Sigmoid colon (tissue), 6 donors: ENCODE measurements at regions not wholly inside any gene's neighbourhood (a gene's known extent, or its start where the extent isn't known, plus 50 kb on each side); places are given as distances from the start of the nearest gene placed in this dataset.
"Not testable (repeated sequence)": the region's sequence is repeated elsewhere in the genome, so short reads cannot be mapped to it uniquely, and the experiment has no call there.

ENCODE experiments used
- DNase-seq: peaks from one replicate; pipeline ENCODE4 v3.0.0-alpha.2; 2019
- H3K27ac ChIP-seq, 4 donors: fragments of 200-600 bp; sonication (generic); one replicate each; pipeline ENCODE4 v1.5.1; 2016 to 2019; ENCODE audit warnings: mild to moderate bottlenecking in 1 of 4
- H3K27me3 ChIP-seq, 3 donors: fragments of 200-600 bp; sonication (generic); one replicate each; pipeline ENCODE4 v1.5.1; 2019; ENCODE audit warnings: mild to moderate bottlenecking in 1 of 3
- H3K36me3 ChIP-seq, 4 donors: fragments of 200-600 bp; sonication (generic); one replicate each; pipeline ENCODE4 v1.5.1; 2016 to 2019
- H3K4me1 ChIP-seq, 4 donors: fragments of 200-600 bp; sonication (generic); one replicate each; pipeline ENCODE4 v1.5.1; 2017 to 2019
- H3K4me3 ChIP-seq, 4 donors: fragments of 200-600 bp; sonication (generic); one replicate each; pipeline ENCODE4 v1.5.1; 2017 to 2019; ENCODE audit warnings: mild to moderate bottlenecking in 2 of 4, moderate library complexity in 1 of 4
- H3K9me3 ChIP-seq, 4 donors: fragments of 200-600 bp in 3 of 4; sonication (generic) in 3 of 4; one replicate each; pipeline versions ENCODE4 v1.5.1 to v1.6.1; 2013 to 2019
- EP300 ChIP-seq, 4 donors: sonication (generic); formaldehyde crosslinking; IDR thresholded peaks; one replicate each; pipeline ENCODE4 v1.6.1; 2017; ENCODE audit warnings: antibody characterized with exemption in 4 of 4
- POLR2A ChIP-seq, 2 donors: fragments of 450-650 bp; IDR thresholded peaks; one replicate each; pipeline ENCODE4 v1.6.1; 2016; ENCODE audit warnings: antibody characterized with exemption in 2 of 2, mild to moderate bottlenecking in 2 of 2, moderate library complexity in 2 of 2
- POLR2AphosphoS5 ChIP-seq, 4 donors: sonication (generic); formaldehyde crosslinking; IDR thresholded peaks; one replicate each; pipeline ENCODE4 v1.6.1; 2017; ENCODE audit warnings: antibody characterized with exemption in 4 of 4
- WGBS, 2 donors: extraction: QIAGEN DNeasy Blood & Tissue Kit; methylation state at CpG; one replicate each; pipeline ENCODE4 v1.1.7; 2013; 5-methylcytosine and 5-hydroxymethylcytosine counted together
- intact Hi-C: fragments of 100-400 bp; cut with DNase I; formaldehyde crosslinking; loops from one replicate; pipeline ENCODE4 v1.15.1; 2023
- TF ChIP-seq, protein P1 (sequence below), 4 experiments: fragments of 450-650 bp in 3 of 4; fragments of 200-600 bp in 1 of 4; IDR thresholded peaks; one replicate each; pipeline ENCODE4 v1.5.1; 2016 to 2019; ENCODE audit warnings: antibody characterized with exemption in 4 of 4, mild to moderate bottlenecking in 3 of 4, moderate library complexity in 2 of 4
- donor health status: healthy with polysubstance abuse.
- donor health status: healthy.

DNA sequence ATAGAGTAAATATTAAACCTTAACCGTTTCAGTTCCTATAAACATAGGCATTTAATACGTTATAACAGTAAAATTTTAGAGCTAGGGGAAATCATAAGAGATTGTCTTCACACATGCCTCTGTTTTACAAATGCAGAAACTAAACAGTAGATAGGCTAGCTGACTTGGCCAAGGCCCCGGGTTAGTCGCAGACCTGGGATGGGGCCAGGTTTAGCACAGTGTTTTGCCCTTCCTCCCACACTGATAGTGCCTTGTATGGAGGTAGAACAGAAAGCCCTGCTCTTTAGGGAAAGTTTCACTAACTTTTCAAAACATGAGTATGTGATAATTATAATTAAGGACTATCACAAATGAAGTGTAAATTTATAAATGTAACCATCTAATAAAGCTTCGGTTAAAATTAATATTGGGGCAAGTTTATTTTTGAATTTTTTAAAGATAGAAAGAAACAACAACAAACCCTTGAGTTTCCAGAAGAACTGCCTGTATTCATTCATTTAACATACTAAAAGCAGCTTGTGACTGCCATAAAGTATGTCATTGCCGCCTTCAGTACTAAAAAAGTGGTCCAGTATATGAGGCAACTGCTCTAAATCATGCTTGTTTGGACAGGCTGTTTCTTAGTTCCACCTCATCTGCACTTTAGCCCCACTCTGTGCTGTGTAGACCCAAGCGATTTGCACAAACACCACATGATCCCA is 62.5 kb upstream of the LOC128125822 start:
- Histone ChIP-seq H3K36me3 (no peaks in the 10 kb centered on the region), H3K4me3 (peak overlapping the region in 1 of 4 donors; percentile 17), H3K27me3 (no peaks in the 10 kb centered on the region), H3K27ac (peak overlapping the region; percentile 62 to 83 (median 76)), H3K4me1 (peaks cover 0 to 15% (median 4%) of the 10 kb centered on the region in 4 donors), H3K9me3 (no peaks in the 10 kb centered on the region)
- 11 to 49% methylated on average over 7 of the region's 7 CpGs for WGBS, 2 donors
- intact Hi-C loops, result loop anchor here (2.0 to 5.0 kb wide), 2 partner anchors 63 to 127 kb away; partner anchors contain the start of genes LOC128125822, PHF3 and PTP4A1
- peak; percentile 77 to 85 (median 79) for TF ChIP-seq POLR2AphosphoS5 (IDR thresholded peaks at IDR 0.05)
- TF ChIP-seq, protein P1, sequence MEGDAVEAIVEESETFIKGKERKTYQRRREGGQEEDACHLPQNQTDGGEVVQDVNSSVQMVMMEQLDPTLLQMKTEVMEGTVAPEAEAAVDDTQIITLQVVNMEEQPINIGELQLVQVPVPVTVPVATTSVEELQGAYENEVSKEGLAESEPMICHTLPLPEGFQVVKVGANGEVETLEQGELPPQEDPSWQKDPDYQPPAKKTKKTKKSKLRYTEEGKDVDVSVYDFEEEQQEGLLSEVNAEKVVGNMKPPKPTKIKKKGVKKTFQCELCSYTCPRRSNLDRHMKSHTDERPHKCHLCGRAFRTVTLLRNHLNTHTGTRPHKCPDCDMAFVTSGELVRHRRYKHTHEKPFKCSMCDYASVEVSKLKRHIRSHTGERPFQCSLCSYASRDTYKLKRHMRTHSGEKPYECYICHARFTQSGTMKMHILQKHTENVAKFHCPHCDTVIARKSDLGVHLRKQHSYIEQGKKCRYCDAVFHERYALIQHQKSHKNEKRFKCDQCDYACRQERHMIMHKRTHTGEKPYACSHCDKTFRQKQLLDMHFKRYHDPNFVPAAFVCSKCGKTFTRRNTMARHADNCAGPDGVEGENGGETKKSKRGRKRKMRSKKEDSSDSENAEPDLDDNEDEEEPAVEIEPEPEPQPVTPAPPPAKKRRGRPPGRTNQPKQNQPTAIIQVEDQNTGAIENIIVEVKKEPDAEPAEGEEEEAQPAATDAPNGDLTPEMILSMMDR (IDR thresholded peaks at IDR 0.05), result no peak
- TF ChIP-seq POLR2A (IDR thresholded peaks at IDR 0.05), result no peak
- TF ChIP-seq EP300 (IDR thresholded peaks at IDR 0.05), result peak; percentile 22 to 82 (median 64)
- DNase-seq, result peak; percentile 92

DNA sequence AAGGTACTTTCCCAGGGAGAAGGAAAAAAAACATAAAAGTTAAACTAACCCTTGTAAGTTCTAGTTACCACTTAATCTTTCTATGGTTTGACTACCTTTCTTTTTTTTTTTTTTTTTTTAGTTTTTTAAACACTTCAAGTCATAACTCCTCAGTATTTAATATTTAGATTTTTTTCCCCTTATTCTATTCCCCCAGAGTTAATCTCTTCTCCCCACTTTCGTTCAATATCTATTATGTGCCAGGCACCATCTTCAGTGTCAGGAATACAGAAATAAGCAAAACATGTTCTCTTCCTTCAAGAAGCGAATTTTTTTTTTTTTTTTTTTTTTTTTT is 62.0 kb upstream of the LOC128125822 start:
- TF ChIP-seq EP300 (IDR thresholded peaks at IDR 0.05) (no peak), POLR2AphosphoS5 (IDR thresholded peaks at IDR 0.05) (no peak), POLR2A (IDR thresholded peaks at IDR 0.05) (no peak)
- TF ChIP-seq, protein P1 (IDR thresholded peaks at IDR 0.05), result no peak
- Histone ChIP-seq H3K9me3 (no peaks in the 10 kb centered on the region), H3K36me3 (no peaks in the 10 kb centered on the region), H3K4me3 (peak overlapping the region in 1 of 4 donors; percentile 17), H3K27me3 (no peaks in the 10 kb centered on the region), H3K27ac (peak overlapping the region; percentile 62 to 83 (median 76)), H3K4me1 (peaks cover 0 to 15% (median 4%) of the 10 kb centered on the region in 4 donors)
- intact Hi-C loops, result loop anchor here (2.0 to 5.0 kb wide), 2 partner anchors 62 to 127 kb away; partner anchors contain the start of genes LOC128125822, PHF3 and PTP4A1
- 37 to 63% methylated on average over 2 of the region's 2 CpGs for WGBS, 2 donors
- no peak for DNase-seq

DNA sequence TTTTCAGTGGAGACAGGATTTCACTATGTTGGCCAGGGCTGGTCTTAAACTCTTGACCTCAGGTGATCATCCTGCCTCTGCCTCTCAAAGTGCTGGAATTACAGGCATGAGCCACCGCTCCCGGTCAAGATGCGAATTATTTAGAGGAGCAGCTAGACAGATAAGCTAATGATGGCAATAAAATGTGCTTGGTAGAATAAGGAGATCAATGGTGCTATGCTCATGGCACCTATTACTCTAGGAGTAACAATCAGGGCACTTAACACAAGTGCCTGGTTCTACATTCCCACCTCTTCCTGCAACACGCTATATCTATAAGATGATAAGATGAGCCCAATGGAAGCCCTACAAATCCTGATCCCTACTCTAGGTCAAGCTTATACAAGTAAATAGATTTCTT is 61.4 kb upstream of the LOC128125822 start:
- 58 to 74% methylated on average over 4 of the region's 4 CpGs for WGBS, 2 donors

DNA sequence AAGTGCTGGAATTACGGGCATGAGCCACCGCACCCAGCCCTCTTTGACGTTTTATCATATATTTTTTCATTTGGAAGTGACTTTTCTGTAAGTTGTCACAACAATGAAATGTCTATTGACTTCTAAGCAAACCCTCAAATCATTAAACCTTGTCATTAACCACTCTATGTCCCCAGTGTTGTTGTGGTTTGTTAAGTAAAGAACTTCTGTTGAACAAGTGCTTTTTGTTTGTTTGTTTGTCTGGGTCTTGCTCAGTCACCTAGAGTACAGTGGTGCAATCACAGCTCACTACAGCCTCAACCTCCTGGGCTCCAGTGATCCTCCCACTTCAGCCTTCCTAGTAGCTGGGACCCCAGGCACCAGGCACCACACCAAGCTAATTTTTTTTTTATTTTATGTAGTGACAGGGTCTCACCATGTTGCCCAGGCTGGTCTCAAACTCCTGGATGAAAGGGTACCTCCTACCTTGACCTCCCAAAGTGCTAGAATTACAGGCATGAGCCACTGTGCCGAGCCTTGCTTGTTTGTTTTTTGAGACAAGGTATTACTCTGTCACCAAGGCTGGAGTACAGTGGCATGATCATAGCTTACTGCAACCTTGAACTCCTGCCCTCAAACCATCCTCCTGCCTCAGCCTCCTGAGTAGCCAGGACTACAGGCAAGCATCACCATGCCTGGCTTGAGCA is 57.6 kb upstream of the LOC128125822 start:
- TF ChIP-seq EP300 (IDR thresholded peaks at IDR 0.05) (no peak), POLR2AphosphoS5 (IDR thresholded peaks at IDR 0.05) (no peak), POLR2A (IDR thresholded peaks at IDR 0.05) (no peak)
- TF ChIP-seq, protein P1 (IDR thresholded peaks at IDR 0.05), result no peak
- intact Hi-C loops, result loop anchor here (5.0 kb wide), 1 partner anchor 123 kb away; the partner anchor contains the start of gene PHF3
- peaks cover 0 to 10% (median 4%) of the 10 kb centered on the region in 4 donors for H3K4me1 ChIP-seq
- H3K36me3 ChIP-seq, result no peaks in the 10 kb centered on the region
- H3K9me3 ChIP-seq, result no peaks in the 10 kb centered on the region
- H3K27me3 ChIP-seq, result no peaks in the 10 kb centered on the region
- no peak overlapping the region for H3K4me3 ChIP-seq
- 75 to 91% methylated on average over 4 of the region's 4 CpGs for WGBS, 2 donors
- no peak overlapping the region for H3K27ac ChIP-seq
- no peak for DNase-seq

More for the DNA sequence above, 61.4 kb upstream of the LOC128125822 start:
- intact Hi-C loops, result loop anchor here (2.0 to 5.0 kb wide), 2 partner anchors 62 to 126 kb away; partner anchors contain the start of genes LOC128125822, PHF3 and PTP4A1
- Histone ChIP-seq H3K4me3 (no peak overlapping the region), H3K27ac (peak overlapping the region in 3 of 4 donors; percentile 69 to 83 (median 82)), H3K9me3 (no peaks in the 10 kb centered on the region), H3K27me3 (no peaks in the 10 kb centered on the region), H3K4me1 (peaks cover 0 to 15% (median 4%) of the 10 kb centered on the region in 4 donors), H3K36me3 (no peaks in the 10 kb centered on the region)
- no peak for TF ChIP-seq POLR2A (IDR thresholded peaks at IDR 0.05)
- TF ChIP-seq EP300 (IDR thresholded peaks at IDR 0.05), result no peak
- TF ChIP-seq, protein P1 (IDR thresholded peaks at IDR 0.05), result no peak
- no peak for TF ChIP-seq POLR2AphosphoS5 (IDR thresholded peaks at IDR 0.05)
- no peak for DNase-seq

DNA sequence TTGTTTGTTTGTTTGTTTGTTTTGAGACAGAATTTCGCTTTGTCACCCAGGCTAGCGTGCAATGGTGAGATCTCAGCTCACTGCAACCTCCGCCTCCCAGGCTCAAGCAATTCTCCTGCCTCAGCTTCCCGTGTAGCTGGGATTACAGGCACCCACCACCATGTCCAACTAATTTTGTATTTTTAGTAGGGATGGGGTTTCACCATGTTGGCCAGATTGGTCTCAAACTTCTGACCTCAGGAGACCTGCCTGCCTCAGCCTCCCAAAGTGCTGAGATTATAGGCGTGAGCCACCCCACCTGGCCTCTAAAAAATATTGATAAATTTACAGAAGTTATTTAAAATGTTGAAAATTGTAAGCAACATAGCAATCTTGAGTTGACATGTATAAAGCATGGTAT is 57.1 kb upstream of the LOC128125822 start:
- DNase-seq, H3K27me3 ChIP-seq, H3K9me3 ChIP-seq, intact Hi-C loops, H3K36me3 ChIP-seq, H3K4me1 ChIP-seq, H3K27ac ChIP-seq, H3K4me3 ChIP-seq: not testable (repeated sequence)
- WGBS, 2 donors, result 93 to 97% methylated on average over 5 of the region's 5 CpGs
